Endothelial cell of umbilical vein (primary cell): ENCODE measurements at regions not wholly inside any gene's neighbourhood (a gene's known extent, or its start where the extent isn't known, plus 50 kb on each side); places are given as distances from the start of the nearest gene placed in this dataset.

ENCODE experiments used
- MAX ChIP-seq: IDR thresholded peaks from 2 replicates; pipeline ENCODE4 v1.6.1; 2011; ENCODE audit not compliant: insufficient read depth, insufficient read length
- MYC ChIP-seq: IDR thresholded peaks from one replicate; pipeline ENCODE4 v1.6.1; 2011; ENCODE audit warnings: mild to moderate bottlenecking, low read depth, low read length
- POLR2A ChIP-seq: IDR thresholded peaks from 2 replicates; pipeline ENCODE4 v1.6.1; 2012; ENCODE audit warnings: low read depth, mild to moderate bottlenecking, control low read depth, low read length
- POLR2AphosphoS5 ChIP-seq: IDR thresholded peaks from 2 replicates; pipeline ENCODE4 v1.6.1; 2012; ENCODE audit warnings: low read depth, mild to moderate bottlenecking, control low read depth, low read length, moderate library complexity; ENCODE audit not compliant: insufficient read depth
- TF ChIP-seq, protein P1 (sequence below), 2 donors: IDR thresholded peaks; 1 replicate in 1 of 2; 2 replicates in 1 of 2; pipeline ENCODE4 v1.5.1; 2011; ENCODE audit warnings: low read length in 2 of 2, mild to moderate bottlenecking in 2 of 2, moderate library complexity in 2 of 2, control low read depth in 1 of 2, inconsistent platforms in 1 of 2, low read depth in 1 of 2; ENCODE audit not compliant: insufficient read depth in 1 of 2; ENCODE audit errors: extremely low read depth in 1 of 2

DNA sequence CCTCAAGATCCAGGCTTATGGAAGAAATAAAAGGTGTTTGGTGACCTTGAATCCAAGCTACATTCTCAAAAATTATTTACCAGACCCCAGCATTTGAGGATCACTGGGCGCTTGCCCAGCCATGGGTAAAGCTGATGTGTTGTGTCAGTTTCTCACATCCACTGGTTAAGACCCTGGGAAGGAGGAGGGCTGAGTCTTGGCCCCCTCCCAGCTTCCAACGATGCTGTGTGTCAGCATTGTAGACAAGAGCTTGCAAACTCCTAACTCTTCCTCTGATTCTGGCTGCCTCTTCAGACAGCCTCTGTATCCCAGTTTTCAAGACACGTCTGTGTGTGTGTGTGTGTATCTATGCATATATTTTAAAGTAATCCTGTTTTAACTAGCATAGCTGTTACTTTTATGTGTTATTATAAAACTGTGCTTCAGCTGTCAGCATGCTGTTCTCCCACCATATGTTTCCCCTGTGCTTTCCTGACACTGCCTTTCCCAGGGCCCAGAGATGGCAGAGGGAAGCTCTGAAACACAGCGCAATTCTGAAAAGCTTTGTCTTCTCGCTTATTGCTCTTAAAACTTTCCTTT lies 157.3 kb upstream of the LRRN1 start:
- TF ChIP-seq, protein P1, sequence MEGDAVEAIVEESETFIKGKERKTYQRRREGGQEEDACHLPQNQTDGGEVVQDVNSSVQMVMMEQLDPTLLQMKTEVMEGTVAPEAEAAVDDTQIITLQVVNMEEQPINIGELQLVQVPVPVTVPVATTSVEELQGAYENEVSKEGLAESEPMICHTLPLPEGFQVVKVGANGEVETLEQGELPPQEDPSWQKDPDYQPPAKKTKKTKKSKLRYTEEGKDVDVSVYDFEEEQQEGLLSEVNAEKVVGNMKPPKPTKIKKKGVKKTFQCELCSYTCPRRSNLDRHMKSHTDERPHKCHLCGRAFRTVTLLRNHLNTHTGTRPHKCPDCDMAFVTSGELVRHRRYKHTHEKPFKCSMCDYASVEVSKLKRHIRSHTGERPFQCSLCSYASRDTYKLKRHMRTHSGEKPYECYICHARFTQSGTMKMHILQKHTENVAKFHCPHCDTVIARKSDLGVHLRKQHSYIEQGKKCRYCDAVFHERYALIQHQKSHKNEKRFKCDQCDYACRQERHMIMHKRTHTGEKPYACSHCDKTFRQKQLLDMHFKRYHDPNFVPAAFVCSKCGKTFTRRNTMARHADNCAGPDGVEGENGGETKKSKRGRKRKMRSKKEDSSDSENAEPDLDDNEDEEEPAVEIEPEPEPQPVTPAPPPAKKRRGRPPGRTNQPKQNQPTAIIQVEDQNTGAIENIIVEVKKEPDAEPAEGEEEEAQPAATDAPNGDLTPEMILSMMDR (IDR thresholded peaks at IDR 0.05; ENCODE audit: extremely low read depth in 1 of 2, insufficient read depth in 1 of 2, low read depth in 1 of 2, low read length in 2 of 2): no peak
- TF ChIP-seq POLR2AphosphoS5 (no peak), POLR2A (no peak), MAX (no peak), MYC (no peak)
